ENCODE measurements at regions not wholly inside any gene's neighbourhood (a gene's known extent, or its start where the extent isn't known, plus 50 kb on each side); places are given as distances from the start of the nearest gene placed in this dataset.
A peak's percentile ranks its signal among the peaks of the same experiment; 100 is the strongest.

- peak in 1 of 3 donors; percentile 67 for DNase-seq
- 67 to 79% methylated on average over 4 of the region's 4 CpGs for WGBS, 2 donors
These were observed 219.4 kb downstream of the SOD2 start for GRCh38 chr6:159473475-159474263.

GRCh38 chr6:159470397-159470796, 222.6 kb downstream of the SOD2 start:
- ATAC-seq (ENCODE audit: insufficient read depth, low FRiP score) (no peak), DNase-seq (no peak)
- H3K27me3 ChIP-seq (ENCODE audit: control insufficient read depth in 3 of 3, insufficient read depth in 3 of 3, low read length in 2 of 3), result no peaks in the 10 kb centered on the region
- H3K27ac ChIP-seq (ENCODE audit: low read depth in 1 of 2, low read length in 1 of 2), result no peak overlapping the region
- peaks cover 0 to 2% (median 0%) of the 10 kb centered on the region in 5 donors for H3K4me1 ChIP-seq (ENCODE audit: control insufficient read depth in 5 of 5, insufficient read depth in 5 of 5, low read length in 5 of 5)
- H3K9me3 ChIP-seq (ENCODE audit: control insufficient read depth in 4 of 4, insufficient read depth in 3 of 4, low read length in 3 of 4), result peaks cover 0 to 13% (median 0%) of the 10 kb centered on the region in 4 donors
- no peak overlapping the region for H3K4me3 ChIP-seq
- H3K36me3 ChIP-seq (ENCODE audit: control insufficient read depth in 4 of 4, insufficient read depth in 4 of 4, low read length in 4 of 4), result no peaks in the 10 kb centered on the region
- H3K9ac ChIP-seq (ENCODE audit: insufficient read depth in 1 of 2, low read length in 2 of 2), result no peak overlapping the region
- WGBS, 2 donors, result 88 to 89% methylated on average over 3 of the region's 3 CpGs
- no peak for TF ChIP-seq CTCF (IDR thresholded peaks at IDR 0.05; ENCODE audit: control extremely low read depth, extremely low read depth)

More at GRCh38 chr6:159473475-159474263, 219.4 kb downstream of the SOD2 start:
- H3K27me3 ChIP-seq (ENCODE audit: control insufficient read depth in 3 of 3, insufficient read depth in 3 of 3, low read length in 2 of 3), result no peaks in the 10 kb centered on the region
- H3K9me3 ChIP-seq (ENCODE audit: control insufficient read depth in 4 of 4, insufficient read depth in 3 of 4, low read length in 3 of 4), result peaks cover 0 to 13% (median 0%) of the 10 kb centered on the region in 4 donors
- H3K27ac ChIP-seq (ENCODE audit: low read depth in 1 of 2, low read length in 1 of 2), result no peak overlapping the region
- H3K9ac ChIP-seq (ENCODE audit: insufficient read depth in 1 of 2, low read length in 2 of 2), result no peak overlapping the region
- ATAC-seq (ENCODE audit: insufficient read depth, low FRiP score), result no peak
- H3K36me3 ChIP-seq (ENCODE audit: control insufficient read depth in 4 of 4, insufficient read depth in 4 of 4, low read length in 4 of 4), result no peaks in the 10 kb centered on the region
- no peak for TF ChIP-seq CTCF (IDR thresholded peaks at IDR 0.05; ENCODE audit: control extremely low read depth, extremely low read depth)
- H3K4me1 ChIP-seq (ENCODE audit: control insufficient read depth in 5 of 5, insufficient read depth in 5 of 5, low read length in 5 of 5), result peaks cover 0 to 2% (median 0%) of the 10 kb centered on the region in 5 donors
- H3K4me3 ChIP-seq, result no peak overlapping the region

GRCh38 chr6:159469443-159469842, 223.6 kb downstream of the SOD2 start:
- H3K27me3 ChIP-seq (ENCODE audit: control insufficient read depth in 3 of 3, insufficient read depth in 3 of 3, low read length in 2 of 3), result no peaks in the 10 kb centered on the region
- no peak for DNase-seq
- no peak overlapping the region for H3K27ac ChIP-seq (ENCODE audit: low read depth in 1 of 2, low read length in 1 of 2)
- H3K4me3 ChIP-seq, result no peak overlapping the region
- no peak for TF ChIP-seq CTCF (IDR thresholded peaks at IDR 0.05; ENCODE audit: control extremely low read depth, extremely low read depth)
- H3K9ac ChIP-seq (ENCODE audit: insufficient read depth in 1 of 2, low read length in 2 of 2), result no peak overlapping the region
- H3K4me1 ChIP-seq (ENCODE audit: control insufficient read depth in 5 of 5, insufficient read depth in 5 of 5, low read length in 5 of 5), result peaks cover 0 to 2% (median 0%) of the 10 kb centered on the region in 5 donors
- H3K36me3 ChIP-seq (ENCODE audit: control insufficient read depth in 4 of 4, insufficient read depth in 4 of 4, low read length in 4 of 4), result no peaks in the 10 kb centered on the region
- 88 to 91% methylated on average over 4 of the region's 4 CpGs for WGBS, 2 donors
- H3K9me3 ChIP-seq (ENCODE audit: control insufficient read depth in 4 of 4, insufficient read depth in 3 of 4, low read length in 3 of 4), result peaks cover 0 to 11% (median 0%) of the 10 kb centered on the region in 4 donors
- ATAC-seq (ENCODE audit: insufficient read depth, low FRiP score), result no peak

Data from lung (tissue), 11 donors.